Nephron (organoid): ENCODE measurements at regions not wholly inside any gene's neighbourhood (a gene's known extent, or its start where the extent isn't known, plus 50 kb on each side); places are given as distances from the start of the nearest gene placed in this dataset.

Experiments used
- H3K27ac Mint-ChIP-seq, 3 experiments: 2 replicates each; pipeline ENCODE4 v1.8.0; 2020; ENCODE audit warnings: mixed read lengths in 3 of 3, mild to moderate bottlenecking in 2 of 3, moderate library complexity in 1 of 3
- H3K27me3 Mint-ChIP-seq: 2 replicates; pipeline ENCODE4 v1.8.0; 2021; ENCODE audit warnings: low read depth, mild to moderate bottlenecking, moderate library complexity, mixed read lengths
- H3K36me3 Mint-ChIP-seq: 2 replicates; pipeline ENCODE4 v1.8.0; 2020; ENCODE audit warnings: low read depth, mixed read lengths
- H3K4me1 Mint-ChIP-seq: 2 replicates; pipeline ENCODE4 v1.8.0; 2020; ENCODE audit warnings: mixed read lengths
- H3K4me3 Mint-ChIP-seq, 3 experiments: 2 replicates each; pipeline ENCODE4 v1.8.0; 2020; ENCODE audit warnings: mild to moderate bottlenecking in 3 of 3, mixed read lengths in 3 of 3, moderate library complexity in 2 of 3
- H3K9me3 Mint-ChIP-seq: 2 replicates; pipeline ENCODE4 v1.8.0; 2020; ENCODE audit warnings: mixed read lengths
- TF ChIP-seq, protein P1 (sequence below), 3 experiments: fragments of 200-600 bp; sonication (generic); IDR thresholded peaks; one replicate each; pipeline ENCODE4 v1.5.0; 2021; ENCODE audit warnings: antibody characterized with exemption in 3 of 3; ENCODE audit not compliant: unreplicated experiment in 3 of 3

DNA sequence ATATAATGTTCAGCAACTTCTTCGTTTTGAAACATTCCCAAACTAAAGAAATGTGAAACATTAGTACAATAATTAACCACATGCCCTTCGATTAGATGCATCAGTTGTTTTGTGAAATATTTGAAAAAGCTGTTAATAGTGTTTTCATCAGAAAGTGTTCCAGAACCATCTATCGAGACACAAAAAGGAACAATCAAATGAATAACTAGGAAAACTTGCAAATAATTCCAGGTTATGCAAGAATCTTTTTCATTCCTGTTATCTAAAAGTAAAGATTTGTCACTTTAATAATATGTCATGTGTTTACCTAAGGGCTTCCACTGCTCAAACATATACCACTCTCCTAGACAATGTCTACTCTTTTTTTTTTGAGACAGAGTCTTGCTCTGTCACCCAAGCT lies 904.2 kb upstream of the MIR17HG start:
- peaks cover 17% of the 10 kb centered on the region for H3K4me1 Mint-ChIP-seq
- no peaks in the 10 kb centered on the region for H3K36me3 Mint-ChIP-seq
- peak overlapping the region in 1 of 3 experiments; percentile 28 for H3K27ac Mint-ChIP-seq
- no peak overlapping the region for H3K4me3 Mint-ChIP-seq
- H3K9me3 Mint-ChIP-seq = no peaks in the 10 kb centered on the region
- no peaks in the 10 kb centered on the region for H3K27me3 Mint-ChIP-seq
- TF ChIP-seq, protein P1, sequence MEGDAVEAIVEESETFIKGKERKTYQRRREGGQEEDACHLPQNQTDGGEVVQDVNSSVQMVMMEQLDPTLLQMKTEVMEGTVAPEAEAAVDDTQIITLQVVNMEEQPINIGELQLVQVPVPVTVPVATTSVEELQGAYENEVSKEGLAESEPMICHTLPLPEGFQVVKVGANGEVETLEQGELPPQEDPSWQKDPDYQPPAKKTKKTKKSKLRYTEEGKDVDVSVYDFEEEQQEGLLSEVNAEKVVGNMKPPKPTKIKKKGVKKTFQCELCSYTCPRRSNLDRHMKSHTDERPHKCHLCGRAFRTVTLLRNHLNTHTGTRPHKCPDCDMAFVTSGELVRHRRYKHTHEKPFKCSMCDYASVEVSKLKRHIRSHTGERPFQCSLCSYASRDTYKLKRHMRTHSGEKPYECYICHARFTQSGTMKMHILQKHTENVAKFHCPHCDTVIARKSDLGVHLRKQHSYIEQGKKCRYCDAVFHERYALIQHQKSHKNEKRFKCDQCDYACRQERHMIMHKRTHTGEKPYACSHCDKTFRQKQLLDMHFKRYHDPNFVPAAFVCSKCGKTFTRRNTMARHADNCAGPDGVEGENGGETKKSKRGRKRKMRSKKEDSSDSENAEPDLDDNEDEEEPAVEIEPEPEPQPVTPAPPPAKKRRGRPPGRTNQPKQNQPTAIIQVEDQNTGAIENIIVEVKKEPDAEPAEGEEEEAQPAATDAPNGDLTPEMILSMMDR (IDR thresholded peaks at IDR 0.05; ENCODE audit: unreplicated experiment in 3 of 3) = no peak

DNA sequence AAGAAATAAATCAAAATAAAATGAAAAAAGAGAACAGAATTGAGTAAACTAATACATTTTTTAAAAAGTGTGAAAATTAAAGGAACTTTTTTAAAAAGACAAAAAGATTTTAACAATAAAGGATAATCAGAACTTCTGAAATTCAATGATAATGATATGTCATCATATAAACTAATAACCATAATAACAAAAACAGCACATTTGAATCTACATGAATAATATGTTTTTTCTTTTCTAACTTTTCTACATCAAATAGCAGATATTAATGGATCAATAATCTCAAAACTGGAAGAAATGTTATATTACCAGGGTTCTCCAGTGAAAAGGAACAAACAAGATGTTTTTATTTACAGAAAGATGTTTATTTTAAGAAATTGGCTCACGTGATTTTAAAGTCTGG lies 903.3 kb upstream of the MIR17HG start:
- TF ChIP-seq, protein P1 (IDR thresholded peaks at IDR 0.05; ENCODE audit: unreplicated experiment in 3 of 3) = no peak
- no peak overlapping the region for H3K27ac Mint-ChIP-seq

DNA sequence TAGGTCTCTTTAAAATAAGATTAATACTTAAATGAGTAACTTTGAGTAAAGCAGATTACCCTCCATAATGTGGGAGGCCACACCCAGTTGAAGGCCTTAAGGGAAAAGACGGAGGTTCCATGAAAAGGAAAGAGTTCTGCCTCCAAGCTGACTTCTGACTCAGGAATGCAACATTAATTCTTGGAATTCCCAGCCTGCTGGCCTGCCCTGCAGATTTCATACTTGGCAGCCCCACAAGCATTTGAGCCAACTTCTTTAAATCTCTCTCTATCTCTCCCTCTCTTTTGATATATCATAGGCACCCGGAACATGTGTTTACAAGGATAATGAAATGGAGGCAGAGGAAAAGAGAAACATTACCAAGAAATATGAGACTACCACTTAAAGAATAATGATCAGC lies 902.3 kb upstream of the MIR17HG start:
- no peaks in the 10 kb centered on the region for H3K9me3 Mint-ChIP-seq
- TF ChIP-seq, protein P1 (IDR thresholded peaks at IDR 0.05; ENCODE audit: unreplicated experiment in 3 of 3) = no peak

More for the DNA sequence above, 903.3 kb upstream of the MIR17HG start:
- Mint-ChIP-seq H3K4me1 (peaks cover 17% of the 10 kb centered on the region), H3K27me3 (no peaks in the 10 kb centered on the region), H3K4me3 (no peak overlapping the region), H3K36me3 (no peaks in the 10 kb centered on the region), H3K9me3 (no peaks in the 10 kb centered on the region)

DNA sequence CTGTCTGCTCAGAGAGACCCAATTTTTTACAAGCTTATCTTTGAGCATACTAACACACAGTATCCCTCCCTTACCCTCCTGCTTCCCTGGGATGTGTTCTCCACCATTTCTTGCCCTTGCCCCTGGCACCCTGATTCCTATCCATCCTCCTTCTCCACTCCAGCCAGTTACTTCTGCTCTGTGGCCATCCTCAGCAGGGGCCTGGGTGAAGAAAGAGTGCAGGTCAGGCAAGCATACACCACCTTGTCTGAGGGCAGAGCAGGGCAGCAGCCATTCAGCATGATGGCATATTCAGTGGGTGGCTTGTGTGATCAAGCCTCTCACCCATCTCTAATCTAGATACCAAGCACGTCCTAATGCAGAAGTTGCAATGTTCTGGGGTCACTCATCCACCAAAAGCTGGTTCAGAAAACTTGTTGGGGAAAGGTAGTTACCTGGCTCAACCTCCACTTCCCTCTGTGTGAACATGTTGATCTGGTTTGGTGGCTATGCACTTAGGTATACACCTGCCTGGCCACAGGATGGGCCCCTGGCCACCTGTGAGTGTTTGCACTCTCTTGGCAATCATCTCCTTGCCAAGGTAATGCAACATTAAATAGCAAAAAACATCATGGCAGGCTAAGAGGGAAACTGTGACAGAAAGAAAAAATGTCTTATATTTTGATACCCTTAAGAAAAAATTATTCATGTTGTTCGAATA lies 900.3 kb upstream of the MIR17HG start:
- Mint-ChIP-seq H3K27me3 (no peaks in the 10 kb centered on the region), H3K27ac (no peak overlapping the region), H3K4me3 (no peak overlapping the region), H3K4me1 (peaks cover 17% of the 10 kb centered on the region), H3K36me3 (no peaks in the 10 kb centered on the region), H3K9me3 (no peaks in the 10 kb centered on the region)
- TF ChIP-seq, protein P1 (IDR thresholded peaks at IDR 0.05; ENCODE audit: unreplicated experiment in 3 of 3) = no peak

More for the DNA sequence above, 902.3 kb upstream of the MIR17HG start:
- Mint-ChIP-seq H3K36me3 (no peaks in the 10 kb centered on the region), H3K27ac (peak overlapping the region; percentile 55 to 85 (median 83)), H3K27me3 (no peaks in the 10 kb centered on the region), H3K4me1 (peaks cover 17% of the 10 kb centered on the region), H3K4me3 (no peak overlapping the region)

DNA sequence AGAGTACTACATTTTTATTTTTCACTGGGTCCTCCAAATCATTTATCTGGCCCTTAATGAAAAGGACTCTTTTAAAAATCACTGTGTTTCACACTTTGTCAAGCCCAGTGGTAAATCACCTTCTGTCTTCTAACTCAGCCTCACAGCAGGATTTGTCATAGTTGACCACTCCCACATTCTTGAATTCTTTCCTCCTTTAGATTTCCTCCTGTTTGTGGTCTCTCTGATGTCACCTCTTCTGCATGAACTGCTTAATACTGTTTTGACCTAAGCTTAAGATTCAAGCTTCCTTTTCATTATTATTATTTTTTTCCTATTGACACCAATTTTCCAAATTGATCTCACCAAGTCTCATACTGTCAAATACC lies 899.8 kb upstream of the MIR17HG start:
- no peaks in the 10 kb centered on the region for H3K27me3 Mint-ChIP-seq
- H3K4me3 Mint-ChIP-seq = no peak overlapping the region
- TF ChIP-seq, protein P1 (IDR thresholded peaks at IDR 0.05; ENCODE audit: unreplicated experiment in 3 of 3) = no peak
- H3K27ac Mint-ChIP-seq = no peak overlapping the region
- no peaks in the 10 kb centered on the region for H3K9me3 Mint-ChIP-seq
- H3K4me1 Mint-ChIP-seq = peaks cover 17% of the 10 kb centered on the region
- H3K36me3 Mint-ChIP-seq = no peaks in the 10 kb centered on the region

DNA sequence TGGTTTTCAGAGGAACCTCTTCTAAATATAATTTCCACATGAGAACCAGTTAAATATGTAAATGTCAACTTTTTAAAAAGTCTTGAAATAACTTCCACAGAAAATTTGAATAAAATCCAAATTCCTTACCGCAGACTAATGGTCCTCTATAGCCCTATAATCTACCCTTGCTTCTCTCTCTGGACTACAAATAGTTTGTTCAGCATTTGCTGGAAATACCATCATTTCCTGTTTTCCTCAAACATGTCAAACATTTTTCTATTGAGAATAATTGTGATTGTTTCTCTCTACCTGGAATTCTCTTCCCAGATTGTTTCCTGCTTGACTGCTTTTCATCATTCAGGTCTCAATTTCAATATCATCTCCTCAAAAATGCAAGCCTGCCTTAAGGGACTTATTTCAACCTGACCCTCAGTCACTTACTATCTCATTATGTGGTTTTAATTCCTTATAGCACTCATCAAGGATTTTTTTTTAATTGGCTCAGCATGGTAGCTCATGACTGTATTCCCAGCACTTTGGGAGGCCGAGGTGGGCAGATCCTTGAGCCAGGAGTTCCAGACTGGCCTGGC lies 898.9 kb upstream of the MIR17HG start:
- Mint-ChIP-seq H3K27ac (no peak overlapping the region), H3K4me3 (no peak overlapping the region), H3K27me3 (no peaks in the 10 kb centered on the region), H3K4me1 (peaks cover 17% of the 10 kb centered on the region), H3K36me3 (no peaks in the 10 kb centered on the region), H3K9me3 (no peaks in the 10 kb centered on the region)
- TF ChIP-seq, protein P1 (IDR thresholded peaks at IDR 0.05; ENCODE audit: unreplicated experiment in 3 of 3) = no peak
